ENCODE measurements at regions not wholly inside any gene's neighbourhood (a gene's known extent, or its start where the extent isn't known, plus 50 kb on each side); places are given as distances from the start of the nearest gene placed in this dataset.
A peak's percentile ranks its signal among the peaks of the same experiment; 100 is the strongest.

DNA sequence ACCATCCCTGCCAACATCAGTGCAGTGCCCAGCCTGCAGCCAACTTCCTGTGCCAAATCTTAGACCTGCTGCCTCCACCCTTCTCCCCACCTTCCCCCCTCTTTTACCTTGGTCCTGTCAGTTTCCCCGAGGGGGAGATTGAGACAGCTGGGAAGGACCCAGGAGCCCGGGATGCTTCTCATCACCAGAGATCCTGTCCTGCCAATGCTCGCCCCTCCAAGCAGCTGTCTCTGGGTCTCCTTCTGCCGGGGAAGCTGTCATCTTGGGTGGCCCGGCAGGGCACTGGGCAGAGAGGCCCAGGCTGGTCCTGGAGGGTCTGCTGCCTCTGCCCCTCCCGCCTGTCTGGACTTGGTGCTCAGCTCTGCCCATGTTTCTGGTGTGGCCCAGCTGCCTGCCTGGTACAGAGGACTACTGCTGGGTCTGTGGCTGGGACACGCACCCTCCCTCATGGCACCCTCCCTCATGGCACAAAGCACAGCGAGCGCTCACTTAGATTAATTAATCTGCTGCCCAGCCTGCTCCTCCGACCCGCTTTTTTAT lies 60.4 kb upstream of the THY1 start:
- intact Hi-C loops (cut with DNase I) = loop anchor here (5.0 kb wide), 1 partner anchor 624 kb away; no protein-coding TSS in a partner anchor
- ATAC-seq (ENCODE audit: poor library complexity) (no peak), DNase-seq (no peak)

DNA sequence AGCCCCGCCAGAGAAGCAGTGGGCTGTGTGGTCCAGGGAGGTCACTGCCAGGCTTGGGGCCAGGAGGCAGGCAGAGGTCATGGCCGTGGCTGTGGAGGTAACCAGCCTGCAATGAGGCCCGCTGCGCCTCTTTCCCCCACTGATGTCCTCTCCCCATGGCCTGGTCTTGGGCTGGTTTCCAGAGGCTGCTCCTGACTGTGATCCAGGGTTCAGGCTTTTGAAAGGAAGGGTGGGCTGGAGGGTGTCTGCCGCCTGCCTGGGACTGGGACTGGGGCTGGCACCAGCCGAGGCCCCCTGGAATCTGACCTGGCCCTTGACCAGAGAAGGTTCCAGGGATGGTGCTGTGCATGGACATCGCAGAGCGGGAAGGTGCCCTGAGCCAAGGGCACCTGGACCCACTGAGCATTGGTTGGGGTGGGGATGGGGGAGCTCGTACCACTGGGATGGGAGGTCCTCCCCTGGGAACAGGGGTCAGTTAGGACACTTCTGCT lies 59.6 kb upstream of the THY1 start:
- DNase-seq = no peak
- intact Hi-C loops (cut with DNase I) = loop anchor here (5.0 kb wide), 1 partner anchor 625 kb away; no protein-coding TSS in a partner anchor

DNA sequence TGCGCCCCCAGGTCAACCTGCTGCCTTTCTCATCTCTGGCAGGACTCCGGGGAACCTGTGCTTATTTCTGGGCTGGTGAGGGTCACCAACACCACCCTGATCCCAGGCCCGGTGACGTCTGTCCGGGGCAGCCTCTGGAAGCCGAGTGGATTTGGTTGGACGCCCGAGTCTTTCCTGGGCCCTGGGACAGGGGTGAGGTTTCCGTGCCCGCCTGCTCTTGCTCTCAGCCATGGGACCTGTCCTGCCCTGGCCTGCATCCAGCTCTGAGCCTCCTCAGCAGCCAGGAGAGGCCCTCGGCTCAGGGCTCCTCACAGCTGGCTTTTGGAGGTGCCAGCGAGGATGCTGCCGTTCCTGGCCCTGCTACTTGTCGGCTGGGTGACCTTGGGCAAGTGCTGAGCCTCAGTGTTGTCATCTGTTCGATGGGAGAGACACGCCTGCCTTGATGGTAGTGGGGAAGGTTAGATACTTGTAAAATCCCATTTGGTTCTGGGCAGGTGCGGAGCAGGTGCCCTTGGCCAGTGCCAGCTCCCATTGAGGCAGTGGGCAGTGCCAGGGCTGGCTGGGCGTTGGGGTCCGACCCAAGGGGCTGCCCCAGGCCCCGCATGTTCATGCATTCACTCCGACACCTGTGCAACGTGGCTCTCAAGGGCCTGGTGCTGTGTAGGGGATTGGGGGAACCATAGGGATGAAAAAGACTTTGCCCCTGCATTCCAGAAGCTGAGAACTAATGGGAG lies 58.9 kb upstream of the THY1 start:
- DNase-seq (no peak), ATAC-seq (ENCODE audit: poor library complexity) (peak; percentile 35)
- intact Hi-C loops (cut with DNase I) = loop anchor here (5.0 kb wide), 1 partner anchor 625 kb away; no protein-coding TSS in a partner anchor

More for the DNA sequence above, 59.6 kb upstream of the THY1 start:
- no peak for ATAC-seq (ENCODE audit: poor library complexity)

DNA sequence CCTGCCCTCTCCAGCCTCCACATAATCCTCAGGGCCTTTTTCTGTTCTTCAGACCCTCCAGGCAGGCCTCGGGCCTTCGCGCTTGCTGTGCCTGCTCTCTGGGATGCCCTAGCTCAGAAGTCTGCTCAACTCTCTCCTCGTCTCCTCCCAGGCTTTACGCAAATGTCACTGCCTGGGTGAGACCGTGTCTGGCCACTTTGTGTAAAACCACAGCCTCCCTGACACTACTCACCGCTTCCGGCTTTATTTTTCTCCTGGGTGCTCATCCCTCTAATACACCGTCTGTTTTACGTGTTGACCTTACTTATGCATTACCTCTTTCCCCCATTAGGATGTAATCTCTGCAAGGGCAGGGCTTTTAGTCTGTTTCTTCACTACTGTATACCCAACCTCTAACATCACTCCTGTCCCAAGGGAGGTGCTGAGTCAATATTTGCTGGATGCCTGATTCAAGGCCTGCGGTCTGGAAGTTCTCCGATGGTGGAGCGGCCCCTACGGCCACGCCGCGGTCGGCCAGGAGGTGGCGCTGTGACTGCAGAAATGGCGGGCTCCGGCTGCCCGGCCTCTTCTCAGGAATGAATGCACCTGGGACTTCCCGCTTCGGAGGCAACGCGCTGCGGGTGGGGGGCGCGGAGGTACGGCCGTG lies 58.2 kb upstream of the THY1 start:
- DNase-seq (peak; percentile 87), ATAC-seq (ENCODE audit: poor library complexity) (peak; percentile 90)
- intact Hi-C loops (cut with DNase I) = loop anchor here (5.0 kb wide), 1 partner anchor 626 kb away; no protein-coding TSS in a partner anchor

DNA sequence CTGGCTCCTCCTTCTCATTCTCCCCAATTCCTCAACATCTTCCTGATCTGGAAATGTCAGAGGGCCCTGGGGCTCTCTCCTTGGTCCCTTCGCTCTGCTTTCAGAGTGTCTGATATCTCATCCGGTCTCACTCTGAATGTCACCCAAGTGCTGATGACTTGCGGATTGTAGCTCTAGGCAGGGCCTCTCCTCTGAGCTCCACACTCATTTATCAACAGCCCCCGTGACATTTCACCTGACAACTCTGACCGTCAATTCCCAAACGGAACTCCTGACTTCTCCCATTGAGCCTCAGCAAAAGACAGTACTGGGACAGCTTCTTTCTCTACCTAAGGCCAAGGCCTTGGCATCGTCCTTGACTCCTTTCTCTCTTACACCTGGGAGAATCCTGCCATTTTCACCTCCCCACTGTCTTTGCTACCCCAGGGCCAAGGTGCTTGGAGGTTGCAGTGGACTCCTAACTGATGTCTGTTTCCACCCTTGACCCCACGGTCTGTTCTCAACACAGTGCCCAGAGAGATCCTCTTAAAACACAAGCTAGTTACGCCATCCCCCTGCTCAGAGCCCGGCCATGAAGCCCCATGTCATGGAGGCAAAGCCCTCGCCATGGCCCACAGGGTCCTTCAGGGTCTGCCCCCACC lies 57.5 kb upstream of the THY1 start:
- intact Hi-C loops (cut with DNase I) = loop anchor here (5.0 kb wide), 1 partner anchor 627 kb away; no protein-coding TSS in a partner anchor
- no peak for DNase-seq
- no peak for ATAC-seq (ENCODE audit: poor library complexity)

DNA sequence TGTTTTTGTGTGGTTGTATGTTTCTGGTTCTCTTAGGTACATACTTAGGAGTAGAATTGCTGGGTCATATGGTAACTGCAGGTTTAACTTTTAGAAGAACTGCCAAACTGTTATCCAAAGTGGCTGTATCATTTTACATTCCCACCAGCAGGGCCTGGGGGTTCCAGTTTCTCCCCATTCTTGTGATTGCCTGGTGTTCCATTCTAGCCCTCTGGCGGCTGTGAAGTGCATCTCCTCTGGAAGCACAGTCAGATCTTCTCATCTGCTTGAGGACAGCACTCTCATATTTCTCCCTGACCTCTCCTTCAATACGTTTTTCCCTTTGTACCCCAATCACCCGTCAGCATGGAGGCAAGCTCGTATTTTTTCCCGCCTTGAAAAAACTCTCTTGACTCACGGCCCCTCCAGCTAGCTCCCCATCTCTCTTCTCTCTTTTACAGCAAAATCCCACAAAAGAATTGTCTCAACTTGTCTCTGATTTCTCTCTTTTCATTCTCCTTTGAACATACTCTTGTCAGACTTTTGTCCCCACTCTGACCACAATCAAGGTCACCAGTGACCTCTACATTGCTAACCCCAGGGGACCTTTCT lies 56.8 kb upstream of the THY1 start:
- intact Hi-C loops (cut with DNase I) = loop anchor here (5.0 to 10.0 kb wide), 2 partner anchors 125 to 628 kb away; no protein-coding TSS in a partner anchor
- DNase-seq = no peak

DNA sequence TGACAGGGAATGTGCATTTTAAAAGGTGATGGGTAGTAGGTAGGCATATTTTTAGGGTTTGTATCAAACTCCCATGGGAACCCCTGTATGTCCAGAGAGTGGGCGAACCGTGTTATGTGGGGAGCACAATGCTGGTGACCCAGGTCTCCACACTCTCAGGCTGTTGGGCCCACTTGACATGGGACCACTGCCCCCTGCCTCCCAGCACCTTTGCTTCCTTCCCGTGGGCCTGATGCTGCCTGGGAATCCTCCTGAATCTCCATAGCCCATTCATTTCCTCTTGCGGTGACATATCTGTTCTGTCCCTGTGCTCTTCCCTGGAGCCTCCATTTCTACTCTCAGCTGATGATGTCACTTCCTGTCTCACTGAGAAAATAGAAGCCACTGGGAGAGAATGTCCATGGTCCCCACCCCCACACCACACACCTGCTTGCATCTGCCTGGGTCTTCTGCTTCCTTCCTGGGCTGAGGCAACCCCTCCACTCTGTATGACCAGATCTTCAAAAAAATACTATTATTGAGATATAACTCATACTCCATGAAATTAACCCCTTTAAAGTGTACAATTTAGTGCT lies 55.8 kb upstream of the THY1 start:
- ATAC-seq (ENCODE audit: poor library complexity) (no peak), DNase-seq (no peak)
- intact Hi-C loops (cut with DNase I) = loop anchor here (10.0 kb wide), 1 partner anchor 124 kb away; no protein-coding TSS in a partner anchor

More for the DNA sequence above, 56.8 kb upstream of the THY1 start:
- no peak for ATAC-seq (ENCODE audit: poor library complexity)

DNA sequence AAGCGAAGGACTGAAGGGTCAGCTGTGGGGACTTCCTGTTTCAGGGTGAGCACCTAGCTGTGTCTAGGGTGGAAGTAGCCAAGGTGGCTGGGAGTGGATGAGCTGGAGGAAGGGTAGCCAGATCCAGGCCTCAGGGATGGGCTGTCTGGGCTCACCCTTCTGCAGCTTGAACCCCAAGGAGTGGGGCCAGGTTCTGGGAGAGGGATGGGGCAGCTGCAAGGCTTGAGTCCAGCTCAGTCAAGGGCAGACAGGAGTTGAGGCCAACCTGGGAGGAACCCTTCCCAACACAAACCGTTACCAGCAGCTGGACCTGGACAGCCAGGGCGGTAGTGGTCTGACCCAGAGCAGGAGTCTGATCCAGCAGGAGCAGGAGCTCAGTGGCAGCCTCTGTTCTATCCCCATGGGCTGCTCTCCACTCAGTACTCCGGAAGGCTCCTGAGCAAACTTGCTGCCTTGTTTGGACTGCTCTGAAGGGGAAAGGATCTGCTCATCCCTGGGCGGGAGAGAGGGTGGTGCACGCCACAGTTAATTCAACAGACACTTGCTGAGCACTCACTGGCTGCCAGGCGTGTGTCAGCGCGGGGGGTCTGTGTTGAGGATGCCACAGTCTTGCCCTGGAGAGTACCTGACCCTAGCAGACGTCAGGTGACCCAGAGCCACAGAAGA lies 53.8 kb upstream of the THY1 start:
- DNase-seq (no peak), ATAC-seq (ENCODE audit: poor library complexity) (no peak)
- intact Hi-C loops (cut with DNase I) = loop anchor here (10.0 kb wide), 1 partner anchor 122 kb away; no protein-coding TSS in a partner anchor

DNA sequence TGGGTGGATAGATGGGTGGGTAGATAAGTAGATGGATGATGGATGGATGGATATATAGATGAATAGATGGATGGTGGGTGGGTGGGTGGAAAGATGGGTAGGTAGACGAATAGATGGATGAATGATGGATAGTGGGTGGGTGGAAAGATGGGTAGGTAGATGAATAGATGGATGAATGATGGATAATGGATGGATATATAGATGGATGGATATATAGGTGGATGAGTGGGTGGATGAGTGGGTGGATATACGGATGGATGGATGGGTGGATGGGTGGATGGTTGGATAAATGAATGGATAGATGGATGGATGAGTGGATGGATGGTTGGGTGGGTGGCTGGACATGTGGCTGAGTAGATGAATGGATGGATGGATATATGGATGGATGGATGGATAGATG lies 53.1 kb upstream of the THY1 start:
- DNase-seq (no peak), ATAC-seq (ENCODE audit: poor library complexity) (no peak)
- intact Hi-C loops (cut with DNase I) = loop anchor here (10.0 kb wide), 1 partner anchor 121 kb away; no protein-coding TSS in a partner anchor

DNA sequence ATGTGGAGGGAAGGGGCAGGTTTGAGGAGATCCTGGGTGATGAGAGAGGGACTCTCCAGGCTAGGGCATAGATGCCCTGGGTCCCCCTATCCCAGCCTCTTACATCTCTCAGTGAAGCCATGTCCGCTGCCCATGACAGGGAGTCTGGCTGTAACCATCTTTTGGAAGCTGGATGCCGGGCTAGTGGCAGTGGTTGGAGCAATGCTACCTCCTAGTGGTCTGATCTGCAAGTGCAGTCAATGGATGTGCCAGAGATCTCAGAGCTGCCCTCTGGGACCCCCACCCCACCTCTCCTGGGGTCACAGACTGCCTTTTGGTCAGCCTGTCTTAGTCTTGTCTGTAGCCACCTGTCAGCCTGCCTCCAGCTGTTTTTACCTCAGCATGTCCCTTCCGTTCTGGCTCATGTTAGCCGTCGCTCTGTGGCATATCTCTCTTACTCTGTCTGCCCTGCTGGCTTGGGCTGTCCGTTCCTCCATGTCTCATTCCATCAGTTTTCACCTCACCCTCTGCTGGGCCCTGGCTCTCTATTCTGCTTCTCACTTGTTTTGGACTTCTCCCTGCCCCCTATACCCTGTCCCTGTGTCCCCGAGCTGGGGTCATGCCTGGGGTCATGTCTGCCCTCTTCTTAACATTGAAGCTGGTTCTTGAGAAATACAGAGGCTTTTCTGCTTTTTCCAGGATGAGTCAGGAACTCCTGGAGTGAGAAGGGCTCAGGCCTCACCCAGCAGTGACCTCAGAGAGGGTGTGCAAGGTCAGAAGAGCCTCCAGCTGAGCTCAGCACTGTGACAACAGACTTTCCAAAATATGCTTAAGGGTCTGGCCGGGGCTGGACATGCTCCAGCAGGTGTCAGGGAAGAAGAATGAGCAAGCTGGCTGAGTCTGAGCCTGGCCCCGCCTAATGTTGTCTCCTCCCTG lies 52.0 kb upstream of the THY1 start:
- intact Hi-C loops (cut with DNase I) = loop anchor here (10.0 kb wide), 1 partner anchor 120 kb away; no protein-coding TSS in a partner anchor
- DNase-seq (peak; percentile 60), ATAC-seq (ENCODE audit: poor library complexity) (peak; percentile 86)

DNA sequence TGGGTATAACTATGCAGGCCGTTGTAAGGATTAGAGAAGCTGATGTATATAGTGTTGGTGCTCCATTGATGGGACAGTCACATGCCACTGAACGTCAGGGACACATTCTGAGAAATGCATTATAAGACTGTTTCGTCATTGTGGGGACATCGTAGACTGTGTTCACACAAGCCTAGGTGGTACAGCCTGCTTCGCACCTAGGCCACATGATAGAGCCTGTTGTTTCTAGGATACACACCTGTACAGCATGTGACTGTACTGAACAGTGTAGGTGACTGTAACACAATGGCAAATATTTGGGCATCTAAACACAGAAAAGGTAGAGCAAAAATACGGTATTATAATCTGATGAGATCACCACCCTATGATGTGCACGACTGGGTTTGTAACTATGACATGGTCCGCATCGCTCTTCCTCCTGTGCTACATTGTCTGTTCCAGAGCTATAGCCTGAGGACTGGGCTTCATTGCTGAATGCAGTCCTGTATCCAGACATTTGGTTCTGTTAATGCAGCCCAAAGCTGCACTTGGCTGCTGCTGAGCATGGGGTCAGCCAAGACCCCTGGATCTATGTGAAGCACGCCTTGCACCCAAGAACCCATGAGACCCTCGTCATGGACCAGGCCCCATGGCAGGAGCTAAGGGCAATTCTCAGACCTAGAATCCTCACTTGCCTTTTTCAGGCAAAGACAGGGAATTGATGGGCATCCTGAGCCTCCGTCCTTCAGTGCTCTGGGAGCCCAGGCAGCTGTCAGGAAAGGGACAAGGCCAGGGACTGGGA lies 51.1 kb upstream of the THY1 start:
- ATAC-seq (ENCODE audit: poor library complexity) = no peak

DNA sequence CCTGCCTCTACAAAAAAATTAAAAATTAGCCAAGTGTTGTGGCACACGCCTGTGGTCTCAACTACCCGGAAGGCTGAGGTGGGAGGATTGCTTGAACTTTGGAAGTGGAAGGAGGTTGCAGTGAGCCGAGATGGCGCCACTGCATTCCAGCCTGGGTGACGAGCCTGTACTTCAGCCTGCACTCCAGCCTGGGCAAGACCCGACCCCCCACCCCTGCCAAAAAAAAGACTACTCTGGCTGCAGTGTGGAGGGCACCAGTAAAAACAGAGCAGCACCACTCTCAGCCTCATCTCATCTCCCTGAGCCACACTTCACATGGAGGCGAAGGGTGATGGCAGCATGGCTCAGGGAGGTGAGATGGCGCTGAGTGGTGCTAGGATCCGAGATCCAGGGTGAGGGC lies 50.3 kb upstream of the THY1 start:
- intact Hi-C loops (cut with DNase I) = loop anchor here (10.0 kb wide), 1 partner anchor 118 kb away; no protein-coding TSS in a partner anchor
- DNase-seq (no peak), ATAC-seq (ENCODE audit: poor library complexity) (no peak)

More for the DNA sequence above, 51.1 kb upstream of the THY1 start:
- no peak for DNase-seq
- intact Hi-C loops (cut with DNase I) = loop anchor here (10.0 kb wide), 1 partner anchor 119 kb away; no protein-coding TSS in a partner anchor

DNA sequence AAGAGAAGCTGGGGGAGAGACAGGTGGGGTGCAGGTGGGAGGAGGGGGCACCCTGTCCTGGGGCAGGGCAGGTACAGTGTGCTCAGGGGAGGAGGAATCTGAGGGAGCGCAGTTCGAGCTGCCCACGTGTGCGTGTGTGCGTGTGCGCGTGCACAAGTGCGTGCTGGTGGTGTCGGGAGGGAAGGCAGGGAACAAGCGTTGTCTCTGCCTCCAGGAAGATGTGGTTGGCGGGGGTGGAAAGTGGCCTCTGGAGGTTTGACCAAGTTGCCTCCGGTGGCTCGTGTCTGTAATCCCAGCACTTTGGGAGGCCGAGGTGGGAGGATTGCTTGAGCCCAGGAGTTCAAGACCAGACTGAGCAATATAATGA lies 49.9 kb upstream of the THY1 start:
- DNase-seq (no peak), ATAC-seq (ENCODE audit: poor library complexity) (no peak)
- intact Hi-C loops (cut with DNase I) = loop anchor here (10.0 kb wide), 1 partner anchor 118 kb away; no protein-coding TSS in a partner anchor

Data from Right ventricle myocardium superior (tissue), 1 donor.